Panc1 (cell line): ENCODE measurements at regions not wholly inside any gene's neighbourhood (a gene's known extent, or its start where the extent isn't known, plus 50 kb on each side); places are given as distances from the start of the nearest gene placed in this dataset.

Experiments used
- ATAC-seq: fragments of 200-7000 bp; cut with Tn5 transposase; 2 replicates; pipeline ENCODE4 v1.9.1; 2020; ENCODE audit warnings: mild to moderate bottlenecking, moderate library complexity
- BruUV-seq: library from RNA; stranded (reverse); fragments of 400-500 nt; replicated peaks from 2 replicates; lab custom pipeline; 2021; lab: Mats Ljungman, UMichigan
- CTCF ChIA-PET: fragments of 300-600 bp; sonication (Branson Sonifier 250); formaldehyde crosslinking; loops from one replicate; lab custom pipeline; 2022; ENCODE audit warnings: antibody characterized with exemption; lab: Charles Lee
- POLR2A ChIA-PET: fragments of 300-600 bp; sonication (Branson Sonifier 250); formaldehyde crosslinking; loops from one replicate; lab custom pipeline; 2022; ENCODE audit warnings: antibody characterized with exemption; lab: Charles Lee
- DNase-seq: peaks from one replicate; pipeline ENCODE4 v3.0.0-alpha.2; 2010; ENCODE audit warnings: low read depth, low spot score
- H3K27ac ChIP-seq: 2 replicates; pipeline ENCODE4 v1.5.1; 2011; ENCODE audit warnings: mild to moderate bottlenecking, low read length, inconsistent platforms
- H3K27me3 ChIP-seq: fragments of 200-500 bp; sonication (Bioruptor generic); 2 replicates; pipeline ENCODE4 v1.6.0; 2014; ENCODE audit warnings: low read length, inconsistent platforms; ENCODE audit not compliant: control insufficient read depth, insufficient read depth
- H3K36me3 ChIP-seq: fragments of 200-500 bp; sonication (Bioruptor generic); 2 replicates; pipeline ENCODE4 v1.5.1; 2014; ENCODE audit warnings: inconsistent platforms, mild to moderate bottlenecking, low read length, moderate library complexity; ENCODE audit not compliant: control insufficient read depth, insufficient read depth
- H3K4me1 ChIP-seq: 2 replicates; pipeline ENCODE4 v1.5.1; 2011; ENCODE audit warnings: inconsistent platforms, mild to moderate bottlenecking, low read length, moderate library complexity; ENCODE audit not compliant: control insufficient read depth, insufficient read depth
- H3K4me3 ChIP-seq, 2 experiments: 2 replicates each; pipeline ENCODE4 v1.5.1; 2011 to 2012; ENCODE audit warnings: low read depth in 2 of 2, low read length in 2 of 2, mild to moderate bottlenecking in 2 of 2, inconsistent platforms in 1 of 2, moderate library complexity in 1 of 2
- H3K9me3 ChIP-seq: fragments of 200-500 bp; sonication (Bioruptor generic); 2 replicates; pipeline ENCODE4 v1.5.1; 2014; ENCODE audit warnings: low read depth, mild to moderate bottlenecking, inconsistent platforms, low read length, moderate library complexity; ENCODE audit not compliant: control insufficient read depth, insufficient read depth
- CTCF ChIP-seq: fragments of 450-650 bp; IDR thresholded peaks from 2 replicates; pipeline ENCODE4 v1.5.1; 2017; ENCODE audit warnings: mild to moderate bottlenecking
- POLR2AphosphoS5 ChIP-seq: IDR thresholded peaks from 2 replicates; pipeline ENCODE4 v1.6.1; 2012; ENCODE audit warnings: mild to moderate bottlenecking, low read depth, low read length, moderate library complexity
- REST ChIP-seq, 2 experiments: IDR thresholded peaks; 2 replicates each; pipeline ENCODE4 v1.6.1; 2011 to 2012; ENCODE audit warnings: low read depth in 2 of 2, control low read depth in 1 of 2, low read length in 1 of 2, mild to moderate bottlenecking in 1 of 2, moderate library complexity in 1 of 2; ENCODE audit not compliant: insufficient read depth in 1 of 2
- SIN3A ChIP-seq: IDR thresholded peaks from 2 replicates; pipeline ENCODE4 v1.6.1; 2012; ENCODE audit warnings: low read depth, mild to moderate bottlenecking, low read length, moderate library complexity, borderline replicate concordance; ENCODE audit not compliant: insufficient read depth
- TCF7L2 ChIP-seq: IDR thresholded peaks from 2 replicates; pipeline ENCODE4 v1.6.1; 2011; ENCODE audit warnings: mild to moderate bottlenecking, low read depth, low read length, inconsistent platforms
- in situ Hi-C: cut with HindIII; loops from 2 replicates; pipeline ENCODE4 v1.10.0; 2016; ENCODE audit warnings: low sequenced_read_pairs, low pct_unique_long_range_greater_than_20kb
- intact Hi-C: fragments of 100-400 bp; cut with micrococcal nuclease; formaldehyde crosslinking; loops from one replicate; pipeline ENCODE4 v1.10.0; 2022; ENCODE audit not compliant: unreplicated experiment

DNA sequence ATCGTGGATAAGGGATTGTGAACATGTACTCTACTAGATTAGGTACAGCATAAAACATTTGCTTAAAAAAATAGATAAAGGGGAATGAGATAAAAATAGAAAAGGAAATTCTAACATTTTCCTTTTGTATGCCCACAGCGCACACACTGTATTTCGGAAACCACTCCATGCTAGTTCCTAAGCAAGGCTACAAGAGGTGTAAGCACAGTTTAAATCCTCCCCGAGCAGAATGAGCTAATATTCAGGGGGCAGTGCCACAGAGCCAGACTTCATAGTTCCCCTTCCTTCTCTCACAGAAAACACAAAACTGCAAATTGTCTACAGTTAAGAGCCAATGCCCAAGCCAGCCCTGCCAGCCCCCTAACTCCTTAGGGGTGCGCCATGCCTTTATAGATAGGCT, 159.4 kb downstream of the ZNF281 start:
- ATAC-seq (no peak), DNase-seq (no peak)
- CTCF ChIA-PET: no interaction called here
- H3K36me3 ChIP-seq: no peaks in the 10 kb centered on the region
- H3K4me3 ChIP-seq: no peak overlapping the region
- H3K4me1 ChIP-seq: no peaks in the 10 kb centered on the region; the same call in 1 of the 2 replicates
- H3K9me3 ChIP-seq: no peaks in the 10 kb centered on the region
- BruUV-seq: no TSS peak
- in situ Hi-C loops (no loop called here), intact Hi-C loops (no loop called here)
- POLR2A ChIA-PET: no interaction called here
- no peak for TF ChIP-seq CTCF
- no peak for TF ChIP-seq REST (IDR thresholded peaks at IDR 0.05; ENCODE audit: insufficient read depth in 1 of 2, low read depth in 2 of 2, low read length in 1 of 2)
- no peak for TF ChIP-seq TCF7L2
- no peak for TF ChIP-seq POLR2AphosphoS5
- no peak for TF ChIP-seq SIN3A
- H3K27me3 ChIP-seq: no peaks in the 10 kb centered on the region
- H3K27ac ChIP-seq: no peak overlapping the region

GRCh38 chr1:200248541-200248940, 161.3 kb downstream of the ZNF281 start:
- CTCF ChIA-PET: no interaction called here
- H3K4me3 ChIP-seq: no peak overlapping the region
- no peaks in the 10 kb centered on the region for H3K27me3 ChIP-seq
- no peak for TF ChIP-seq CTCF
- TF ChIP-seq REST (IDR thresholded peaks at IDR 0.05; ENCODE audit: insufficient read depth in 1 of 2, low read depth in 2 of 2, low read length in 1 of 2): no peak
- no peak for TF ChIP-seq POLR2AphosphoS5
- TF ChIP-seq TCF7L2: no peak
- no peak for TF ChIP-seq SIN3A
- no peaks in the 10 kb centered on the region for H3K36me3 ChIP-seq
- no TSS peak for BruUV-seq
- in situ Hi-C loops: no loop called here
- H3K27ac ChIP-seq: no peak overlapping the region
- no peaks in the 10 kb centered on the region; the same call in 1 of the 2 replicates for H3K4me1 ChIP-seq
- no peak for ATAC-seq
- POLR2A ChIA-PET: no interaction called here
- DNase-seq: no peak
- H3K9me3 ChIP-seq: no peaks in the 10 kb centered on the region
- intact Hi-C loops: no loop called here
